ENCODE measurements at regions not wholly inside any gene's neighbourhood (a gene's known extent, or its start where the extent isn't known, plus 50 kb on each side); places are given as distances from the start of the nearest gene placed in this dataset.

DNA sequence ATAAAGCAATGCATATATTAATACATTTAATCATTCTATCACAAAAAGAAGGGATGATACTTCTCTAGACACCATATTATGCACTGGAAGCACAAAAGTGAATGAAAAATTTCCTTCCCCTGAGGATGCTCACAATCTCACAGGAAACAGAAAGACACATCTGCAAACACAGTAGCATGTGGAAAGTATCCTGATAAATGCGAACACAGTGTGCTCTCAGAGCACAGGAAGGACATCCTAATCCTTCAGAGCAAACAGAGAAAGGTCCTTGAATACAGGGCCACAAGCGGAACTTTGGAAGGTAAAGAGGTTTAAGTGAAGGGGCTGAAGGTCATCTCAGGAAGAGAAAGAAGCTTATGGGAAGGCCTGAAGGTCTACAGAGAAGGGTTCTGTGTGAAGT lies 524.6 kb upstream of the LRRC4C start:
- no peaks in the 10 kb centered on the region for H3K9me3 ChIP-seq
- no peak for TF ChIP-seq POLR2A (IDR thresholded peaks at IDR 0.05)
- TF ChIP-seq, protein P1, sequence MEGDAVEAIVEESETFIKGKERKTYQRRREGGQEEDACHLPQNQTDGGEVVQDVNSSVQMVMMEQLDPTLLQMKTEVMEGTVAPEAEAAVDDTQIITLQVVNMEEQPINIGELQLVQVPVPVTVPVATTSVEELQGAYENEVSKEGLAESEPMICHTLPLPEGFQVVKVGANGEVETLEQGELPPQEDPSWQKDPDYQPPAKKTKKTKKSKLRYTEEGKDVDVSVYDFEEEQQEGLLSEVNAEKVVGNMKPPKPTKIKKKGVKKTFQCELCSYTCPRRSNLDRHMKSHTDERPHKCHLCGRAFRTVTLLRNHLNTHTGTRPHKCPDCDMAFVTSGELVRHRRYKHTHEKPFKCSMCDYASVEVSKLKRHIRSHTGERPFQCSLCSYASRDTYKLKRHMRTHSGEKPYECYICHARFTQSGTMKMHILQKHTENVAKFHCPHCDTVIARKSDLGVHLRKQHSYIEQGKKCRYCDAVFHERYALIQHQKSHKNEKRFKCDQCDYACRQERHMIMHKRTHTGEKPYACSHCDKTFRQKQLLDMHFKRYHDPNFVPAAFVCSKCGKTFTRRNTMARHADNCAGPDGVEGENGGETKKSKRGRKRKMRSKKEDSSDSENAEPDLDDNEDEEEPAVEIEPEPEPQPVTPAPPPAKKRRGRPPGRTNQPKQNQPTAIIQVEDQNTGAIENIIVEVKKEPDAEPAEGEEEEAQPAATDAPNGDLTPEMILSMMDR (IDR thresholded peaks at IDR 0.05), result no peak
- H3K4me1 ChIP-seq, result no peaks in the 10 kb centered on the region
- H3K36me3 ChIP-seq, result no peaks in the 10 kb centered on the region
- no peak overlapping the region for H3K4me3 ChIP-seq
- DNase-seq, result no peak
- H3K27ac ChIP-seq, result no peak overlapping the region
- no peaks in the 10 kb centered on the region for H3K27me3 ChIP-seq

GRCh38 chr11:41985799-41986198 lies 526.3 kb upstream of the LRRC4C start:
- no peaks in the 10 kb centered on the region for H3K36me3 ChIP-seq
- no peak for DNase-seq
- no peaks in the 10 kb centered on the region for H3K9me3 ChIP-seq
- no peak overlapping the region for H3K27ac ChIP-seq
- no peak for TF ChIP-seq POLR2A (IDR thresholded peaks at IDR 0.05)
- TF ChIP-seq, protein P1 (IDR thresholded peaks at IDR 0.05), result no peak
- H3K27me3 ChIP-seq, result no peaks in the 10 kb centered on the region
- no peaks in the 10 kb centered on the region for H3K4me1 ChIP-seq
- no peak overlapping the region for H3K4me3 ChIP-seq

DNA sequence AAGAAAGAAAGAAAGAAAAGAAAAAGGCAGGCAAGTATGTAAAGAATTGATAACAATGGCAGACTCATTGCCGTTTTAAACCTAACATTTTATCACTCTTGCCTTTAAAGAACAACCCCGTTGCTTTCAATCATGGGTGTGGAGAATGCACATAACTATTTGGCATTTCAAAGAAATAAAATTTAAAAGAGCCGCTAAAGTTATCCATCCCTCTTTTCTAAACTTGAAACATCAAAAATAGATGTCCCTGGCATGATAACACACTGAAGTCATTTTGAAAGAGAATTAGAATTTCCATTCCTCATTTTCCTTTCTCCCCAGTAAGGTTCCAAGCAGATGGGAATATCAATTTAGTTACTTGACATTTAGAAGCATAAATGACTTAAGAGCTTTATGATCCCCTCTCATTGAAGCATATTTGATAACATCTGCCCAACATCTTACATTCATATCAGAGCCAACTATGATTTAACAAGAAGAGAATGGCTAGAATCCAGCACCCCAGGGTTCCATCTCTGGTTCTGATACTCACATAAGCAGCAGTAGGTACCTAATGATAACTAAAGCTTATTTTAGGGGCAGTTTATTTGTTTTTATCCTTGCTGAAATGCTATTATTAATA lies 529.6 kb upstream of the LRRC4C start:
- no peak for DNase-seq
- TF ChIP-seq, protein P1 (IDR thresholded peaks at IDR 0.05), result no peak
- no peak for TF ChIP-seq POLR2A (IDR thresholded peaks at IDR 0.05)
- H3K27me3 ChIP-seq, result no peaks in the 10 kb centered on the region
- H3K4me1 ChIP-seq, result no peaks in the 10 kb centered on the region
- H3K4me3 ChIP-seq, result no peak overlapping the region
- no peaks in the 10 kb centered on the region for H3K36me3 ChIP-seq
- H3K27ac ChIP-seq, result no peak overlapping the region
- no peaks in the 10 kb centered on the region for H3K9me3 ChIP-seq

GRCh38 chr11:41989823-41990380 lies 530.5 kb upstream of the LRRC4C start:
- no peak overlapping the region for H3K27ac ChIP-seq
- H3K9me3 ChIP-seq, result no peaks in the 10 kb centered on the region
- DNase-seq, result no peak
- TF ChIP-seq POLR2A (IDR thresholded peaks at IDR 0.05), result no peak
- TF ChIP-seq, protein P1 (IDR thresholded peaks at IDR 0.05), result no peak
- H3K27me3 ChIP-seq, result no peaks in the 10 kb centered on the region
- no peak overlapping the region for H3K4me3 ChIP-seq
- no peaks in the 10 kb centered on the region for H3K36me3 ChIP-seq
- no peaks in the 10 kb centered on the region for H3K4me1 ChIP-seq

DNA sequence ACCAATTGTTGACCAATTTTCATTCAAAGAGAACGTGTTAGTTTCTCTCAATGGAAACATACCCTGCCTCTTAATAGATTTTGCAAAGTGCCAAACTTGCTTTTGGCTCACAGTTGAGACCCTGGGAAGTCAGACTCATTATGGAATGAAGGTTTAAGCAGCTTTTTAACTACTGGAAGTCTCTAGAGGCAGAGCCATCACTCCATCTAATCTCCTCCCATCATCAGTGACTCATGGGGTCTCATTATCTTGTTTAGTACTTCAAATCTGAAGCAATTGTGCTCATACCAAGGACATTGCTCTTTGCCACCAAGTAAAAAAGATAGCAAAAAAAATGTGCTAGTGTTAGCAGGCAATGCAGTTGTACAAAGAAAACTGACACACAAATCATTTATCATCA lies 537.1 kb upstream of the LRRC4C start:
- Histone ChIP-seq H3K27me3 (no peaks in the 10 kb centered on the region), H3K9me3 (no peaks in the 10 kb centered on the region), H3K27ac (no peak overlapping the region), H3K4me1 (no peaks in the 10 kb centered on the region), H3K4me3 (no peak overlapping the region), H3K36me3 (no peaks in the 10 kb centered on the region)
- DNase-seq, result no peak
- TF ChIP-seq, protein P1 (IDR thresholded peaks at IDR 0.05), result no peak
- TF ChIP-seq POLR2A (IDR thresholded peaks at IDR 0.05), result no peak

Data from Peyer's patch (tissue), 4 donors.